ENCODE measurements at regions not wholly inside any gene's neighbourhood (a gene's known extent, or its start where the extent isn't known, plus 50 kb on each side); places are given as distances from the start of the nearest gene placed in this dataset.
"Not testable (repeated sequence)": the region's sequence is repeated elsewhere in the genome, so short reads cannot be mapped to it uniquely, and the experiment has no call there.

GRCh38 chr9:63450836-63451235 is 1834.2 kb downstream of the FOXD4L5 start:
- not testable (repeated sequence) for H3K36me3 ChIP-seq (ENCODE audit: control insufficient read depth in 4 of 4, insufficient read depth in 3 of 4, low read depth in 1 of 4, low read length in 3 of 4); H3K9ac ChIP-seq (ENCODE audit: low read depth in 1 of 2, low read length in 2 of 2); DNase-seq (ENCODE audit: low spot score); H3K27ac ChIP-seq (ENCODE audit: low read depth in 1 of 2, low read length in 2 of 2); H3K9me3 ChIP-seq (ENCODE audit: control insufficient read depth in 4 of 4, low read length in 3 of 4); H3K4me3 ChIP-seq (ENCODE audit: low read depth in 1 of 3, low read length in 3 of 3); H3K27me3 ChIP-seq (ENCODE audit: control insufficient read depth in 4 of 4, insufficient read depth in 4 of 4, low read length in 3 of 4); H3K4me1 ChIP-seq (ENCODE audit: control insufficient read depth in 4 of 4, insufficient read depth in 4 of 4, low read length in 3 of 4)
- 1% methylated on average over 34 of the region's 46 CpGs for WGBS

- H3K4me3 ChIP-seq (ENCODE audit: low read depth in 1 of 3, low read length in 3 of 3); H3K9me3 ChIP-seq (ENCODE audit: control insufficient read depth in 4 of 4, low read length in 3 of 4); H3K36me3 ChIP-seq (ENCODE audit: control insufficient read depth in 4 of 4, insufficient read depth in 3 of 4, low read depth in 1 of 4, low read length in 3 of 4); H3K27ac ChIP-seq (ENCODE audit: low read depth in 1 of 2, low read length in 2 of 2); DNase-seq (ENCODE audit: low spot score); H3K4me1 ChIP-seq (ENCODE audit: control insufficient read depth in 4 of 4, insufficient read depth in 4 of 4, low read length in 3 of 4); H3K9ac ChIP-seq (ENCODE audit: low read depth in 1 of 2, low read length in 2 of 2); H3K27me3 ChIP-seq (ENCODE audit: control insufficient read depth in 4 of 4, insufficient read depth in 4 of 4, low read length in 3 of 4): not testable (repeated sequence)
- WGBS, result 43% methylated on average over 1 of the region's 3 CpGs
Measured at GRCh38 chr9:63425123-63425522, 1859.9 kb downstream of the FOXD4L5 start.

- H3K4me3 ChIP-seq (ENCODE audit: low read depth in 1 of 3, low read length in 3 of 3); H3K27me3 ChIP-seq (ENCODE audit: control insufficient read depth in 4 of 4, insufficient read depth in 4 of 4, low read length in 3 of 4); H3K27ac ChIP-seq (ENCODE audit: low read depth in 1 of 2, low read length in 2 of 2); H3K4me1 ChIP-seq (ENCODE audit: control insufficient read depth in 4 of 4, insufficient read depth in 4 of 4, low read length in 3 of 4); H3K9me3 ChIP-seq (ENCODE audit: control insufficient read depth in 4 of 4, low read length in 3 of 4); DNase-seq (ENCODE audit: low spot score); H3K9ac ChIP-seq (ENCODE audit: low read depth in 1 of 2, low read length in 2 of 2); H3K36me3 ChIP-seq (ENCODE audit: control insufficient read depth in 4 of 4, insufficient read depth in 3 of 4, low read depth in 1 of 4, low read length in 3 of 4): not testable (repeated sequence)
- no CpG with 5 or more reads among the region's 3 CpGs for WGBS
Measured at GRCh38 chr9:63390897-63391296, 1894.1 kb downstream of the FOXD4L5 start.

GRCh38 chr9:63385479-63385878 is 1899.5 kb downstream of the FOXD4L5 start:
- not testable (repeated sequence) for H3K36me3 ChIP-seq (ENCODE audit: control insufficient read depth in 4 of 4, insufficient read depth in 3 of 4, low read depth in 1 of 4, low read length in 3 of 4); H3K27me3 ChIP-seq (ENCODE audit: control insufficient read depth in 4 of 4, insufficient read depth in 4 of 4, low read length in 3 of 4); DNase-seq (ENCODE audit: low spot score); H3K9me3 ChIP-seq (ENCODE audit: control insufficient read depth in 4 of 4, low read length in 3 of 4); H3K27ac ChIP-seq (ENCODE audit: low read depth in 1 of 2, low read length in 2 of 2); H3K9ac ChIP-seq (ENCODE audit: low read depth in 1 of 2, low read length in 2 of 2); H3K4me1 ChIP-seq (ENCODE audit: control insufficient read depth in 4 of 4, insufficient read depth in 4 of 4, low read length in 3 of 4); H3K4me3 ChIP-seq (ENCODE audit: low read depth in 1 of 3, low read length in 3 of 3)
- WGBS, result 74% methylated on average over 6 of the region's 28 CpGs

GRCh38 chr9:63379864-63380263 is 1905.1 kb downstream of the FOXD4L5 start:
- not testable (repeated sequence) for H3K27ac ChIP-seq (ENCODE audit: low read depth in 1 of 2, low read length in 2 of 2); H3K27me3 ChIP-seq (ENCODE audit: control insufficient read depth in 4 of 4, insufficient read depth in 4 of 4, low read length in 3 of 4); H3K36me3 ChIP-seq (ENCODE audit: control insufficient read depth in 4 of 4, insufficient read depth in 3 of 4, low read depth in 1 of 4, low read length in 3 of 4); H3K9ac ChIP-seq (ENCODE audit: low read depth in 1 of 2, low read length in 2 of 2); H3K4me3 ChIP-seq (ENCODE audit: low read depth in 1 of 3, low read length in 3 of 3); H3K4me1 ChIP-seq (ENCODE audit: control insufficient read depth in 4 of 4, insufficient read depth in 4 of 4, low read length in 3 of 4); H3K9me3 ChIP-seq (ENCODE audit: control insufficient read depth in 4 of 4, low read length in 3 of 4)
- 89% methylated on average over 12 of the region's 12 CpGs for WGBS
- DNase-seq (ENCODE audit: low spot score), result peak; percentile 8

- not testable (repeated sequence) for DNase-seq (ENCODE audit: low spot score); H3K27ac ChIP-seq (ENCODE audit: low read depth in 1 of 2, low read length in 2 of 2); H3K36me3 ChIP-seq (ENCODE audit: control insufficient read depth in 4 of 4, insufficient read depth in 3 of 4, low read depth in 1 of 4, low read length in 3 of 4); H3K27me3 ChIP-seq (ENCODE audit: control insufficient read depth in 4 of 4, insufficient read depth in 4 of 4, low read length in 3 of 4); H3K9me3 ChIP-seq (ENCODE audit: control insufficient read depth in 4 of 4, low read length in 3 of 4); H3K4me1 ChIP-seq (ENCODE audit: control insufficient read depth in 4 of 4, insufficient read depth in 4 of 4, low read length in 3 of 4); H3K9ac ChIP-seq (ENCODE audit: low read depth in 1 of 2, low read length in 2 of 2); H3K4me3 ChIP-seq (ENCODE audit: low read depth in 1 of 3, low read length in 3 of 3)
- 75% methylated on average over 2 of the region's 4 CpGs for WGBS
Measured at GRCh38 chr9:63354219-63354618, 1930.8 kb downstream of the FOXD4L5 start.

Data from liver (tissue), 6 donors.